GM21576 (cell line): ENCODE measurements at regions not wholly inside any gene's neighbourhood (a gene's known extent, or its start where the extent isn't known, plus 50 kb on each side); places are given as distances from the start of the nearest gene placed in this dataset.

Source experiments
- ATAC-seq: cut with Tn5 transposase; IDR thresholded peaks from one replicate; pipeline ENCODE4 v1.9.1; 2021; ENCODE audit warnings: mild to moderate bottlenecking, moderate library complexity; ENCODE audit not compliant: unreplicated experiment

DNA sequence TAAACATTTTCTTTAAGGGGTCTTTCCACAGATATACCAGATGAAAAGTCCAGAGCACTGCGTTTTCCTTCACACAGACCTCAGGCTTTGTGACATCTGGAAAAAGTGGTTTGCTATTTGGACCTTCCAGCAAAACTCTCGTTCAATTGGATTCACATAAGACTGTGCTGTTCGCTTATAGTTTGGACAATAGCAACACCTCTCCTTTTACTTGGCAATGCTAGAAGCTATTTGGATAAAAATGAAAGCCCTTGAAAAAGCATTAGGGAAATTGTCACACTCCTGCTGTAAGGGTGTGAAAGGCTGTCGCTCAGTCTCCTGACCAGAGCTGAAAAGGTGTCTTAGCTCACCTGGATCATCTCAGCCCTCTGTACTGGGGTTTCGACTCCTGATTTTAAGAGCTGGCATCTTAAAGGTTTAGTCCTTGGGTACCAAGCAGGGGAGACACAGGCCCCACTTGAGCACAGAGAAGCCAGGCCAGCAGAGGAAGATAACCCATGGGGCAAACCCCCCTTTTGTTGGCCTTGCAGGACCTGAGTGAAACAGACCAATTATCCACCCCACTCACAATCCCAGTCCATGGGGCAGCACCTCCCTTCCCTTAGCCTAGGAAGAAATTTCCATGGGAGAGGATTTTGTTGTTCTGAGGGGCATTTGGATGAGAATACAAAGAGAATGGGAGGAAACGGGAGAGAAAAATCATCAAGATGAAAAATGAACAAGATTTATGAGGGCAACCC lies 257.6 kb downstream of the DLEU7 start:
- no peak for ATAC-seq

DNA sequence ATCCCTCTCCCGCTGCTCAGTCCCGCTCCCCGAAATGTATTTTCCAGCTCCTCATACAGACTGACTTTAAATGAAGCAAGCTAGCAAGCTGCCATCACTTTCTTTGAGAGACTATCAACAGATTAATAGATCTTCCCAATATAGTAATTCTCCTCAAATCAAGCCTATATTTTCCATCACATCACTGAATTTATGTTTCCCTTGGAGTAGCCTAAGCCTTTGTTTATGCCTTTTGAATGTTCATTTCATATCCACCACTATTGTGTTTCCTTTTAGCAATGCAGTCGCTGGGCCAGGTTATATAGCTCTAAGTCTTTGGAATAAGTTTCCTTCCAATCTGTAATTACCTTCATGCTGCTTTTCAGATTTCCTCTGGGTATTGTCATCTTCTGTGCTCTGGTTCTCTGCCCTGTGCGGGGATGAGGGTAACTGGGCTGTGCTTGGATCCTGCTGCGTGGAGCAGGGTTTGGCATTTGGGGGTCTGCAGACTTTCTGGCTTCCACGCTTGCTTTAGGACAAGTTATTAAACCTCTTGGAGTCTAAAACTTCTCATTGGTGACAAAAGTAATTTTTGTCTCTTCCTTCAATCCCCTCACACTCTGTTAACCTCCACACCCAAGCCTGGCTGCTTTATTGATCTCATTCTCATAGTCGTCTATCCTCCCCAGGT lies 256.9 kb downstream of the DLEU7 start:
- no peak for ATAC-seq

DNA sequence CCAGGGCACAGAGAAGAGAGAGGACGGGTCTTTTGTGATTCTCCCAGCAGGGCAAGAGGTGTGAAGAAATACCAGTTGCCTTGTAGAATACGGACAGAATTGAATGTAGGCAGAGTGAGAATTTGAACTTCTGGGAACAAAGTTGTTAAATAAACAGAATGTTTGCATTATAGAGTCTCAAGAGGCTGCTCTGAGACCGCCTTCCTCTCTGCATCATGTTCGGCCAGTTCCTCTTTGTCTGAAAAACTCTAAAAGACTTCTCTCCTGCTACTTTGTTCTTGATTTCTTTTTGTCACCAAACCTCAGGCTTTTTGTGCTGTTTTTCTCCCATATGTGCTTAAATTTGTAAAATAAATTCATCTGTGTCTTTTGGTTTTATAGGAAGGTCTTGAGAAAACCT lies 256.4 kb downstream of the DLEU7 start:
- no peak for ATAC-seq

DNA sequence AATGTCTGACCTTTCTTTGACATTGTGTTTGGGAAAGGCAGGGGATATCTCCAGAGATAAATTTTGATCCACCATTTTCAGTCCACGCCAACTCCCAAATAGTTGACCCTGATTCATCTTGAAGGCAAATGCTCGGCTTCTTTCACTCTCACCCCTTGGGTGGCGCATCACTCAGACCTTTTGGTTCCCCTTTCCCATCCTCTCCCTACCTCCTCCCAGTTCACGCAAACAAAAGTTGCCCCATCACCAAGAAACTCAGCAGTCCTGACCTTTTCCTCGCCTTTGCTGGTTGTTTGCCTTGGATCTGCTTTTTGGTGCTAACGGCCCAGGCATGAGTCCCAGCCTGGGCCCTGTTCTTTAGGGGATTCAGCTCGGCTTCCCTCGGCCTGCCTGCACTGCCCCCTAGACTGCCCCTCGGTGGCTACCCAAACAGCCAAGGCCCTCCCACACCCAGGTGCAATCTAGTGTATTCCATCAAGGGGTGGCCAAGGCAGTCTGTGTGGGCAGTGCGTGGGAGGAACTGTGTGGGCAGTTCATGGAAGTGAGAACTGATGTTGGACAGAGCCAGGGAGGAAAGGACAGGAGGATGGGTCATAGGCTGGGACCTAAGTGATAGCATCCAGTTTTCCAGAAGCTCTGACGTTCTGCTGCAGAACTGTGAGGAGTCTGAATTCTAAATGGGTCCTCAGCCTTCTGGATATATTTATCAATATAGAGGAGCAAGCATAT lies 255.7 kb downstream of the DLEU7 start:
- no peak for ATAC-seq

DNA sequence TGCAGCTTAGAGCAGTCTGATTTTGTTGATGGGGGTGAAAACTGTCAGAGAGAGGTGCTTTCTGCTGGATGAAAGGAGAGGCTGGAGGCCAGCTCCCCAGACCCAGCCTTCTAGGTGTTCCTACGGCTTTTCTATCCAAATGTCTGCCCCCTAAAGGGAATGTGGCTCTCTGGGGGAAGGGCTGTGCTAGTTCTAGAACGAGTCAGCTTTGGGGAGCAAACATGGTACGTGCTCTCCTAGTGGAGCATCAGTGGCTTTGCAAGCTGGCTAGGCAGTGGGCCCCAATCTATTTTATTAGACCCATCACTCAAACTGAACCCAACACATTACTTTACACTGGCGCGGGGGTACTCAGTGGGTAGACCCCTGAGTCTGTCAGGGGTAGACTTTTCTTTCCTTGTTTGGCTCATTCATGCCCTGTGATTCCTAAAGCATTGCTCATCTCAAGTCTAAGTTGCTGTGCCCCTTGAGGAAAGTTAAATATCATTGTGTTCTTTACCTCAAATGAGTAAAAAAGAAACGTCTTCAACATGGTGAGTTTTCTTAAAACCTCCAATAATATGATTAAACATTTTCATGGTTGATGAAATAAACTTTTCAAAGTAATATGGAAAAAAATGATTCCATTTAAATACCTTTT lies 254.9 kb downstream of the DLEU7 start:
- no peak for ATAC-seq

DNA sequence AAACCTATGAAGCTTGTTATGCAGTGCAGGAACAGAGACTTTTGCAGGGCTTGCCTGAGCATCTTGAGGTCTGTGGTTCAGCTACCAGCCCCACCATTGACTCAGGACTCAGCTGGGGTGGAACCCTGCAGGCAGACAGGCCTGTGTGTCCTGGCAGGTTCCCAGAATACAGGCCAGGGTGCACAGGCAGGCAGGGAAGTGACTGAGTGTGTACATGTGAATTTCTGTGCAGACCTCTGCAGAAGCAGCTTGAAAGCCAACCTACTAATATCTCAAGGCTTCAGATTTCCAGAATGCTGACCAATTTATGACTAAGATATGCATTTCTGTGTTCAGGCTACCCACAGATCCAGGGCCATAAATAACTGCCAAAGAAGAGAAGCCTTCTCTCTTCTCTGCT lies 254.4 kb downstream of the DLEU7 start:
- no peak for ATAC-seq

DNA sequence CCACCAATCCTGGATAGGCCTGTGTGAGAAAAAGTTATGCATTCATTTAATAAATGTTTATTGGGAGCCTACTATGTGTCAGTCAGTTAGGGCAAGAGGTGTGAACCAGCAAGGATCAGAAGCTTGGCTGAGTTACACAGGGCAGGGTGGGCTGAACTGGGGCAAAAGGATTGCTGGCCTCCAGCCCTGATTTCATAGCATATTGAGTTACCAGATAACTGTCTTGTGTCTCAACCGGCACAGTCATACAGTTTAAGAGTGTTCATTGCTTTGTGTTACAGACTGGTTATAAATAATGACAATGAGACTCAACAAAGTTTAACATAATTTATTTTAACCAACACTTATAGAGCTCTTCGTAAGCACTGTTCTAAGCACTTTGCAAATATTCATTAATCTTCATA lies 253.8 kb downstream of the DLEU7 start:
- no peak for ATAC-seq

DNA sequence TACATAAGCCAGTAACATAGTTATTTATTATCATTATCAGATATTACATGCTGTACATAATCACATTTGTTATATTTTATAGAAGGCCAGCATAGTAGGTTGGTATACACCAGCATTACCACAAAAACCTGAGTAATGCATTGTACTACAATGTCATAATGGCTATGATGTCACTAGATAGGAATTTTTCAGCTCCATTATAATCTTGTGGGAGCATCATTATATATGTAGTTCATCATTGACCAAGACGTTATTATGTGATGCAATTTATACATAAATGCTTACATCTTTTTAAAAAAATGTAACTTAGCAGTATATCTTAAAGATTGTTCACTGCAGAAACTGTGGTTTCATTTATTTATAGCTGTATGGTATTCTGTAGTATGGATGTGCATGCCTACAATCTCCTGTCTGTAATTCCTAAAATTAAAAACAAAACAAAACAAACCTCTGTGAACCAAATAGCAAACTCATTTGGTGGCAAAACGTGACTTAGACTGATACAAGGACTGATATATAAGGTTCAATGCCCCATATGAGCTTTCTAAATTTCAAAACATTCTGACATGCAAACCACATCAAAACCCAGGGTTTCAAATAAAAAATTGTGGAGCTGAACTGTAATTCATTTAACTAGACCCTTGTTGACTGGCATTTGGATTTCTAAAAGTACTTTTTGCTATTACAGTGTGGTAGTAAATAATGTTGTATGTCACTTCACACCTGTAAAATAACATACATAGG lies 250.9 kb downstream of the DLEU7 start:
- ATAC-seq: no peak

DNA sequence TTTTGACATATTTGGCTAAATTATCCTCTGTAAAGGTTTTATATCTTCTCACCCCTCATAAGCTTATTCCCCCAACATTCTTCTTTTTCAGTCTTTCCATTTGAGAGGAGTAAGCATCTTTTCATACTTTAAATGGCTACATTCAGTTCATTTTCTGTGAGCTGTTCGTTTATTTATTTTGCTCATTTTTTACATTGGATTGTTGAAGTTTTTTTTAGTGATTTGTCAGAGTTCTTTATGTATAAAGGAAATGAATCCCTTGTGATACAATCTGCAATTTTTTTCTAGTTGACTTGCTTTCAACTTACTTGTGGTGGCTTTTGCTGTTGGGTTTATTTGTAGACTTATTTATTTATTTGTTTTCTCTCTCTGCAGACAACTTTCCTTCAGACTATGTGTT lies 250.3 kb downstream of the DLEU7 start:
- no peak for ATAC-seq

DNA sequence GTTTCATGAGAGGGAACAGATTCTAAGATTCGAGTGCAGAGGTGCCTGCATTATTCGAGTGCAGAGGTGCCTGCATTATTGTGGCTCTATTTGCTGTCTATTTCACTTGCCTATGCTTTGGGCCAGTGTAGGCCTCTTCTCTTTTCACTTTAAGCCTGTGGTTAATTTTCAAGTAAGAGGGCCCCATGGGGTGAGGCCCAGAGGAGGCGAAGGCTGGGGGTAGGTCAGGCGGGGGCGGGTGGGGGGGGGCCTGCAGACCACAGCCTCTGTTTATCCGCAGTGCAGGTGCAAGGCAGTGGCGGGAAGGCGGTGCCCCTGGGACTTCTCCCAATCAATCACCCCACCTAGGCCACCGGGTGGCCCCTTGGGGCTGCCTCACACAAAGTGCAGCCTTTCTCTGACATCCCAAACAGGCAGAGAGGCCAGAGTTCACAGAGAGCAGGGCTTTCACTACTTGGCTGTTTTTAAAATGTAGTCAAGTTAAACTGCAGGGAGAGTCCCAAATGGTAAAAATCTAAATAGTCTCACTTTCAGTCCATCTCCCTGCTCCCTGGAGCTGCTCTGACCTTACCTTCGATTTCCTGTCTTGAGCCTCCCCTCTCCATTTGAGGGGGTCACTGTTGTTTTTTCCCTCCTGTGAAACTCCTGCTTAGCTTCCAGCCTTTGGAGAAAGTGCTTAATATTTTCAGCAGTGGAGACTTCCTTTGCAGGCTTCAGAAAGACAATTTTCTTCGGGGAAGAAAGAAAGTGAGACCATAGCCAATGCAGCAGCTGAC lies 249.0 kb downstream of the DLEU7 start:
- ATAC-seq: peak; percentile 87

DNA sequence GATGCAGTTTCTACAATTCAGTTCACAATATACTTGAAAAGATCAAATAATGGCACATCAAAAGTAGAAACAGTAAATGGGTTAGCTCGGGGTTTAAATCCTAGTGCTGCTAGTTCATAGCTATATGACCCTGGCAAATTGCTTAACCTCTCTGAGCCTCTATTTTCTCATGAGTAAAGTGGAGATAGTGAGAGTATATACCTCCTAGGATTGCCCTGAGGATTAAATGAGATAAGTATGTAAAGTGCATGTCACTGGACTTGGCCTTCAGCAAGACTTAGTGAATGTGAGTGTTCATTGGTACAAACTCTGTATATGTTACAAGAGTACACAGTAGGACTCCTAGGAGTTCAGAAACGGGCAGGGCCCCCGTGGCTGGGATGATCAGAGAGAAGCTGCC lies 248.3 kb downstream of the DLEU7 start:
- no peak for ATAC-seq

DNA sequence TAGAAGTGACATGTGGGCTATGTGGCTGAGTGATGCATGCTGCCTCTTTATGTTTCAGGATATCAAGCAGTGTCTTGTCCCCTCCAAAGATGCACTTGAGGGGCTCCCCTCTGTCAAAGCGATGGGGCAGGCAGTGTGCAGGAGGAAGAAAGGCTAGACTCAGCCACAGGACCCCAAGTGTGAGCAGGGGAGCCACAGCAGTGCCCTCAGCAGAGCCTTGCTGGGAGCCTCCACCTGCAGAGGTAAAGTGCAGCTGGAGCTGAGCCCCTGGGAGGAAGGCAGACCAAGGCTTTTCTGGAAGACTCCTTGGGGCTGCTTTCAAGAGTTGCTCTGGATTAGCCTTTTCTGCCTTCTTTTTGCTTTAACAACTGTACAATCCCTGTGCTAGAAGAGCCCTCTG lies 247.3 kb downstream of the DLEU7 start:
- ATAC-seq: no peak

DNA sequence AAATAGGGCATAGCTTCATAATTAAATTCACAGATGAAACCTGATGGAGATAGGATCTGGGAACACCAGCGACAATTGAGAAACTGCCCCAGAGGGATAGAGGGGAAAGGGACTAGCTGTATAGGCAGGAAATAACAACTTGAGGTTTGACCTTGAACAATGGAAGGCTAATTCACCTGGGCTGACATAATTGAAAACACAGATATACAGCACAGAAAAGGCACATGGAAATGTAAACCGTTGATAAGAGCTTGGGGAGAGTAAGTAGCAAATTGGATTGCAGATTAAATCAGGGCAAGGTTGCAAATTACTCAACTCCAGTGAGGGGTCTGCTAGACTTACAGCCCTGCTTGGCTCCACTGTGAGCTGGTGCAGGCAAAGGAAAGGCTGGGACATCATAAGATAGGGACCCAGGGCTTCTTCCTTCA lies 246.7 kb downstream of the DLEU7 start:
- no peak for ATAC-seq

DNA sequence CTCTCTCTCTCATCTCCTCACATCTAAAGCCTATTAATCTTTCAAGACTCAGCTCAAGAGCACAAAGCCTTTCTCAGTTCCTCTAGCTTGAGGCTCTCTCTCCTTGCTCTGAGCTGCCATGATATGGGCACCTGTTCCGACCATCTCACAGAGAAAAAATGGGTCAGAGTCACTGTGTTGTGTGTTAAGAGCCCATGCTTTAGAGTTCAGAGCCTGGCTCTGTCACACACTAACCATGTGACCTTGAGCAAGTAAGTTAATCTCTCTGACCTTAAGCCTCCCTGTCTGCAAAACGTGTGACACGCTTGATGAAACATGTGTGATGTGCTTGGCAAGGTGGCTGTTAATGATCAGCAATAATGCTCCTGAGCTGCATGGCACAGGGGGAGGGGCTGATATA lies 245.2 kb downstream of the DLEU7 start:
- ATAC-seq: peak; percentile 29

DNA sequence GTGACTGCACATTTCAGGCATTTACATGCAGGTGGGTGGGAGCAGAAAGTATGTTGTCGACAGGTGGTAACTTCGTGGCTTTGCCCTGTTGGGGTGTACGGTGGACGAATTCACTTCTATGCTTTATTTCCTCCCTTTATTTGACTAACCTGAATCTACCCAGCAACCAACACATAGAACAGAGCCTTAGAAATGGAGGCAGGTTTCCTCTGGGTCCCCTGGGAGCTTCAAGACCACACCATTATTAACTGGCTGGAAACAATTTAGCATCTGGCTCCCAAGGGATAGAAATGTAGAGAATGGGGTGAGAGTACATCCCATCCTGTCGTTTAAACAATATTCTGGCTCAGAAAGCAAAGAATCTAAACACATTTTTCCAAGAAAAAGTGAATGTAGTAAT lies 244.4 kb downstream of the DLEU7 start:
- no peak for ATAC-seq

DNA sequence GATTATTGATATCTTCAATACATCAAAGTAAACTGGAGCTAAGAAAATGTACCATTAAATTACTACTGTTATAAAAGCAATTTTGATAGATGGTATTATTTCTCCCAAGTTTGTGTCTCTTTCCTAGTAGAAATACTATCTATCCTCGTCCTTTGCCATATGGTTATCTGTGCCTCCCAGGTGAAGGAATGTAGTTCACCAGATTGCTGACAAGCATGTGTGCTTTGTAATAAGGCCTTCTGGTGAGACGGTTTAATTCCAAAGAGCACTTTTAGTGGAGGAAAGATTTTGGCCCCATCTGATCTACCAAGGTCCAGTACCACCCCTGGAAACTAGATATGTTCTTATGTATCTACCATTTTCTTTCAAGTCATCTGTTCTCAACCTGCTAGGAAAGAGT lies 243.6 kb downstream of the DLEU7 start:
- ATAC-seq: no peak

DNA sequence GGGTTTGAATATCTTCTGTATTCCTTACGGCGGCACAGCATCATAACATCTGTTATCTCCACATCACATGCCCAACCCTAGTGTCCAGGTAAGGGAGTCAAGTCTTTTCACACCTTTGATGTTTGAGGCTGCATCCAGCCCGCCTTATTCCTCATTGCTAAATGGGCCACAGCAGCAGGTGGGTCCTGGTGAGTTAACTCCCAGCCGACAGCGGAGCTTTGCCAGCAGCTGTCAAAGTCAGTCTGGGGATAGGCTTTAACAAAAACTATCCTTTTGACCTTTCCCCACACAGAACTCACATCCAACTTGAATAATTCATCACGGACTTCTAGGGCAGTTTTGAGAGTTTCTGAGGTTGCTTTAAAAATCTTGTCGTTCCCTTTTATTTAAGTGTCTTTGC lies 235.1 kb downstream of the DLEU7 start:
- ATAC-seq: no peak

DNA sequence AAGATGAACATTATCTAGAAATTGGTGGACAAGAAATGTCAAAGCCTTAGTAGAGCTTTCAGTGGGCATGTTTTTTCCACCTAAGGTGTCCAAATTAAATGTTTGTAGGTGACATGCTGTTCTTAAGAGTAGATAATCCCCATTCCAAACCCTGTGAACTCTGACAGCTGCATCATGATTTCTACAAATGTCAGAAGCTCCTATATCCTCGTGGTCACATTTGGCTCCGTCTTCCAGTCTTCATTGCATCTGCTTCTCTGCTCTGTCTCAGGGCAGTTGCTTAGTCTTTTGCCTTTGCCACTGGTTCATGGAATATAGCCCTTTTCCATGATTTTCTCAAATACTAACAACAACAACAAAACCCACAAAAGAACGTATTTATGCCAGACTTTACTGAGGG lies 234.5 kb downstream of the DLEU7 start:
- ATAC-seq: no peak

DNA sequence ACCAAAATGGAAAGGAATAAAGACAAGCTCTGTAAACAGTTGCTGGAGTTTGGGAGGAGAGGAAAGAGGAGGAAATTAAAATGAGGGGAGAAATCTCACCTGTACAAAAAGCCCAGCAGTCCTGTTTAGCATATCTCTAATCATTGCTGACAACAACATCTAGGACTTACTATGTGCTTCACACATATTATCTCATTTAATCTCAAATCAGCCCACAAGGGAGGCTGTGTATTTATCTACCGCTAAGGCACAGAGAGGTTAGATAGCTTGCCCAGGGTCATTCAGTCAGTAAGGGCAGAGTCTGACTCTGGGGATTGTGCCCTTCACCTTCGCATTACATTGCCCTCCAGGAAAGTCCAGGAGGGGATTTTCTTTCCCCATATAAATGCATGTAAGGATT lies 233.3 kb downstream of the DLEU7 start:
- no peak for ATAC-seq

DNA sequence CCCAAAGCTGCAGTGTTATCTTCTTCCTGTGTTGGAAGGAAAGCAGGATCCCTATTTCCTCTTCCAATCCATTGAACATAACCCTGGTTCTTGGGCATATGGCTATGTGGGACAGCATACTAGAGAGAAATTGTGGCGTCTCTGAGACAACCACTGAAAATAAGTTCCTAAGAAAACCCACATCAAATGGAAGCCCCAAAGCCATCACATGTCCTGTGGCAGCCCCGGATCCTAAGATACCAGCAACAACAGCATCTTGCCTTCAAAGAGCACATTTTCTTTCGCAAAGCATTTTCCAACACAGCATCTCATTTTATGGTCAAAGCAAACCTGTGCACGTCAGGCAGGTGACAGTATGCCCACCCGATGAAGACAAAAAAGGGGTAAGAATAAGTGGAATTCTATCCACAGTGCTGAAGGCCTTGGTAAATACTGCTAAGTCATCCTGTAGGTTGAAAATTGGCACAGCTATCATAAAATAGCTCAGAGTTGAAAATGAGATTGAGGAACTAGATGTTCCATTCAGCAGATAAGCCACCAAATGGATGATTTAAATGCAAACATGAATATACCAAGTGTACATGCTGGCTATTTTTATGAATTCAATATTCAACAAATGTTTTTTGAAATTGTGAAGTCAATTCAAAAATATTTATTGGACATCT lies 232.2 kb downstream of the DLEU7 start:
- ATAC-seq: no peak
